GOT3 (cell line): ENCODE measurements at regions not wholly inside any gene's neighbourhood (a gene's known extent, or its start where the extent isn't known, plus 50 kb on each side); places are given as distances from the start of the nearest gene placed in this dataset.
"Not testable (repeated sequence)": the region's sequence is repeated elsewhere in the genome, so short reads cannot be mapped to it uniquely, and the experiment has no call there.

Experiments used
- DNase-seq: peaks from one replicate; lab custom pipeline; 2025; ENCODE audit warnings: mixed read lengths; lab: John Stamatoyannopoulos, UW

GRCh38 chr6:103791458-103791857 is 1068.3 kb downstream of the HACE1 start:
- no peak for DNase-seq

GRCh38 chr6:103784117-103784516 is 1075.6 kb downstream of the HACE1 start:
- DNase-seq: no peak

GRCh38 chr6:103783329-103783728 is 1076.4 kb downstream of the HACE1 start:
- DNase-seq: no peak

DNA sequence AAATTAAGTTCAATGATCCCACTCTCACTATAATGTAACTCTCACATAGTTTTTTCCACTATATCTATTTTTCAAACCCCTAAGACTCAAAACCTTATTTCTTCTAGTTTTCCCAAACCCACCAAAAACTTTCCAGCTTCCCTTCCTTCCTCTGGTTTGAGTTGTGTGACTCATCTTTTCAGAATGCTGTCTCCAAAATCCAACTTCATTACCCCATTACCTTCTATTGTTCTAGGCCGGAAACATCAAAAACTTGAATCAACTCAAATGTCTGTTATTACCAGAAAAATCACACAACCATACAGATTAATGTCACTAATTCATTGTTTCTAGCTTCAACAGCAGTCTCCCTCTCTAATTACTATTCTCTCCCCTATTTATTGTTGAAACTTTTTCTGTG is 1090.3 kb downstream of the HACE1 start:
- DNase-seq: no peak

DNA sequence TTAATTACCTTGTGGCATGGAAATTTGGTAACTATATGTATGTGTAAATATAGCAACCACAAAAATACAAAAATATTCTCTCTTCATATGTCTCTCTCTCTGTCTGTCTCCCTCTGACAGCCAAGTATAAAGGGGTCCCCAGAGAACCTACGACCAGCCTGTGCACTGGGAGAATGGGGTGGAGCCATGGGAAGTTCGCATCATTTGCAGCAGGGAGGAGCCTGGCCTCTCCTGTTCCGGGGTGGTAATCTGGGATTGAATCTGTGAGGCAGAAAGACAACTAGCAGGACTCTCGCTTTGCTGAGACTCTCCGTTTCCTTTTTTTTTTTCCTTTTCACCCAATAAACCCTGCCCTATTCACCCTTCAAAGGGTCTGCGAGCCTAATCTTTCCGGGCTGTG is 1109.1 kb downstream of the HACE1 start:
- no peak for DNase-seq

- DNase-seq: no peak
Measured at GRCh38 chr6:103734016-103734415, 1125.7 kb downstream of the HACE1 start.

- no peak for DNase-seq
Measured at GRCh38 chr6:103729658-103730057, 1130.1 kb downstream of the HACE1 start.

DNA sequence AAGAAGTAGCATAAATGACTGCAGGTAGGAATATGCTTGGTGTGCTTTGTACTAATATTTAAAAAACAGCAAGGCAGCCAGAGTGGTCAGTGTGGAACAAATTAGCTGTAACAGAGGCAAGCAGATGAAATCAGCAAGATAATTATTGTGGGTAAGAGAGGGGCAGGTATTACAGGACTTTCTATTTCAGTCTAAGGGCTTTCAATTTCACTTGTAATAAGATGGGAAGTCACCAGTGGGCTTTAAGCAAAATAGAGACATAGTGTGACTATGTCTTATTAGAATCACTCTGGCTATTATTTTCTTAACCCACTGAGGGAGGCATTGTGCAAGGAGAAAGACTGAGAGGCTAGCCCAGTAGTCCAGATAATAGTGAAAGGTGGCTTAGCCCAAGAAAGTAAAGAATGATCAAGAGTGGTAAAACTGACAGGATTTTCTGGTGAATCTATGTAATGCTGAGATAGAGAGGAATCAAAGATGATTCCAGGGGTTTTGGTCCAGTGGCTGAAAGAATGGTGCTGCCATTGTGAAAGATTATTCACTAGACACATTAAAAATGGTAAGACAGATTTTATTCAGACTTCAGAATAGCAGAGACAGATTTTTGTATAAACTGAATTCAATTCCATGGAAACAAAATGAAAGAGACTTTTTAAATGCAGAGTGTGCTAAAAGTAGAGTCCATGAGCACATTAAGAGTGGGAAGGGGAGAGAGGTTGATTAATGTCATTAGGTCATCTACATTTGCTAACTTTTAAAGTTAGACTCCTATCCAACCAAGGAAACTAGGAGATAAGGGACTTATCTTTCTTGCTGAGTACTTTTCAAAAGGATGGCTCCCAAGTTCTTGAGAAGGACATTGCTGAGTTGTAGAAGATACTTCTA is 1136.0 kb downstream of the HACE1 start:
- DNase-seq: no peak

DNA sequence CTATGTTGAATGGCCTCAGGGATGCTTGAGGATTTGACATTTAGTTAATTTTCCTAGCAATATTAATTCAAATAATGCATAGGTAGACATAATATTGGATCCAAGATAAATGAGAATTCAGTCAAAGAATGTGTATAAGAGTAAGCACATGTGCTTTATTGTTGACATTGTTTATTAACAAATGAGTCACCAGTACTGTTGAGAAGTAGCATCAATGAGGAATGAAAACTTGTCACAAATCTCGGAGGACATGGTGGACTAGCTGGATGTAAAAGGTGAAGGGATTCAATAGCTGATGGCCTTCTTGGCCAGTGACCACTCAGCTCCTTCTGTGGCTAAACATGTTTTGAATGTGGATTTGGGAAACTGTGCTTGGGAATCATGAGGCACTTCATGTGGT is 1137.0 kb downstream of the HACE1 start:
- DNase-seq: no peak

- no peak for DNase-seq
Measured at GRCh38 chr6:103721923-103722322, 1137.8 kb downstream of the HACE1 start.

DNA sequence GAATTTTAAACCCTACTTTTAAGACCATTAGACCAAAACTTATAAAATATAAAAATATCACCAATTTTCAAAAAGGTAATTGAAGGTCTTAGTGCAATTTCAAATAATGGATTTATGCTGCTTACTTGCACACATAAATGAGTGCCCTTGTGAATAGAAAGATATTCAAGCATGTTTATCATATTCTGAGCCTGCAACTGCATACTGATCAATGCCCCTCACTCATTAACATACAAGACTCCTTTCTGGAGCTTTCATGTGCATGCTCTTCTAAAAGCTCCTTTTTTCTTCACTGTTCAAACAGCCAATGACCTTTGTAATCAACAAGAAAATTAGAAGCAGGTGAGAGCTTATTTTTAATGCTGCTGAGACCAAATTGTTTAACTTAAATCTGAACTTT is 1139.3 kb downstream of the HACE1 start:
- no peak for DNase-seq

- DNase-seq: no peak
Measured at GRCh38 chr6:103719545-103719944, 1140.2 kb downstream of the HACE1 start.

GRCh38 chr6:103715269-103715668 is 1144.5 kb downstream of the HACE1 start:
- no peak for DNase-seq

GRCh38 chr6:103709236-103709635 is 1150.5 kb downstream of the HACE1 start:
- DNase-seq: not testable (repeated sequence)

DNA sequence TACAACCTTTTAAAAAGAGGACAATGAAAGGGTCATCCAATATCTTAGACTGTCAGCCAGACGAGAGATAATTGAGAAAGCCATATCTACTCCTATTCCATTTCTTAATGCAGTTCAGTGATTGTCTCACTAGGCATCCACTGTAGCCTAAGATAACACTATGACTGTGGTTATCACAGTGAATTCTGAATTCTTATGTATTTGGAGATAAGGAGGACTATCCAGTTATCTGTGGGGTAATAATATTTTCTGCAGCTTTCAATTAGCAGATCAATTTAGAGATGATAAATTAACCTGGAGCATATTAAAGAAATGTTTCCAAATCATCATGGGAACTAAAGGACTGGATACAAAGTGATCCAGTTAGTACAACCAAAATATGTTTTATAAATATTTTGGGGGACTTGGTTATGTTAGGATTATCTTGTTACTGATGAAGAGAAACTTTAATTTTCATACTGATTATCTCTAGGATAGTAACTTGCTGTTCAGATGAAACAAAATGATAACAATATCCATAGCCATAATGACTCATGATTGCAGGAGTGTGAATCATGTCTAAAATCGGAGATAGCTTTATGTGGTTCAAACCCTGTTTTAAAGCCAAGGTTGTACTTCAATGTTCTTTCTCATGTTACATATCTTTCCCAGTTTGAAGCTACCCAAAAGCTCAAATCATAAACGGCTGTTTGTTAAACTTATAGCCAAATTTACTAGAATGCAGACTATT is 1152.0 kb downstream of the HACE1 start:
- no peak for DNase-seq

GRCh38 chr6:103699769-103700168 is 1160.0 kb downstream of the HACE1 start:
- no peak for DNase-seq

- DNase-seq: no peak
Measured at GRCh38 chr6:103687430-103687829, 1172.3 kb downstream of the HACE1 start.

DNA sequence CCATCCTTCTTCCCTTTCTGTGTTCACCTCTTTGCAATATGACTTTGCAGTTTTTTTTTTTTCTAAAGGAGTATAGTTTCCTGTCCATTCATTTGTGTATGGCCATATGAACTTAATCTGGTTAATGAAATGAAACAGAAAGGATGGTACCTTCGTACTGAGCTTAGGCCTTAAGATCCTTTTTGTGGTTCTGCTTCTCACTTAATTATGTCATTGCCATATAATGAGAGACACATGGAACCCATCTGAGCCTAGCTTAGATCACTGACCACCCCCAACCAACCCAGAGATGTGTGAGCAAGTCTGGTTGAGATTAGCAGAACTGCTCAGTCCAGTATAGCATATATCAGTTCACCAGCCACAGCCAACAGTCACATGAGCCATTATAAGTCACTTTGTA is 1179.6 kb downstream of the HACE1 start:
- DNase-seq: no peak

DNA sequence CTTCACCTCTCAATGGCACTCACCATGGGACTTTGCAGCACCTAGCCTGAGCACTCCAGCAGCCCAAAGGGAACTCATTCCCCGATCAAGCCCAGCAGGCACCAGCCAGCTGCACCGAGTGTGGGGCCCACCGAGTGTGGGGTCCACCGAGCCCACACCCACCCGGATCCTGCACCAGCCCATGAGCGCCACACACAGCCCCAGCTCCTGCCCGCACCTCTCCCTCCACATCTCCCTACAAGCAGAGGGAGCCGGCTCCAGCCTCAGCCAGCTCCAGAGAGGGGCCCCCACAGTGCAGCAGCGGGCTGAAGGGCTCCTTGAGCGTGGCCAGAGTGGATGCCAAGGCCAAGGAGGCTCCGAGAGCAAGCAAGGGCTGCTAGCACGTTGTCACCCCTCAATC is 1182.4 kb downstream of the HACE1 start:
- DNase-seq: no peak

- no peak for DNase-seq
Measured at GRCh38 chr6:103675807-103676406, 1183.8 kb downstream of the HACE1 start.

- DNase-seq: no peak
Measured at GRCh38 chr6:103674790-103675189, 1184.9 kb downstream of the HACE1 start.

- DNase-seq: no peak
Measured at GRCh38 chr6:103672169-103672568, 1187.5 kb downstream of the HACE1 start.

DNA sequence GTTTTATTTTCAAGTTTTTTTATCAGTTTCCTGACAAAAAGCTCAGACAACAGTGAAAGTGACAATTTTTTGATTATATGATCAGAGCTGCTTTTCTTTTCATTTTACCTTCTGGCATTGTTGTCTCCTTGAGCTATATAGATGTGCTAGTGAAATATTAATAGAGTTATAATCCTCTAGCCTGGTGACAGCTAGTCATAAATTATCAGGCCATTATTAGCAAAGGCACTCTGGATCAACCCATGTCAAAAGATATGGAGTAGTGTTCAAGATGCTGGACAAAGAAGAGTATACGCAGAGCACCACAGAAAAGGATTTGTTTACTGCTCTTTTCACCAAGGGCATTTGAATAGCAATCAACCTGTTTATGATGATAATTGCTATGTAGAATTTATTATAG is 1230.1 kb downstream of the HACE1 start:
- no peak for DNase-seq
